ENCODE measurements at regions not wholly inside any gene's neighbourhood (a gene's known extent, or its start where the extent isn't known, plus 50 kb on each side); places are given as distances from the start of the nearest gene placed in this dataset.
A peak's percentile ranks its signal among the peaks of the same experiment; 100 is the strongest.
"Not testable (repeated sequence)": the region's sequence is repeated elsewhere in the genome, so short reads cannot be mapped to it uniquely, and the experiment has no call there.

- DNase-seq (ENCODE audit: low spot score) = no peak
Measured at GRCh38 chr2:186381573-186381972, 104.5 kb upstream of the ZC3H15 start.

GRCh38 chr2:186382932-186383331 is 103.1 kb upstream of the ZC3H15 start:
- DNase-seq (ENCODE audit: low spot score) = no peak

- DNase-seq (ENCODE audit: low spot score) = no peak
Measured at GRCh38 chr2:186384226-186384625, 101.8 kb upstream of the ZC3H15 start.

- not testable (repeated sequence) for DNase-seq (ENCODE audit: low spot score)
Measured at GRCh38 chr2:186385638-186386201, 100.3 kb upstream of the ZC3H15 start.

GRCh38 chr2:186399082-186399644 is 86.9 kb upstream of the ZC3H15 start:
- no peak for DNase-seq (ENCODE audit: low spot score)

- DNase-seq (ENCODE audit: low spot score) = no peak
Measured at GRCh38 chr2:186405842-186406241, 80.2 kb upstream of the ZC3H15 start.

GRCh38 chr2:186407611-186408010 is 78.4 kb upstream of the ZC3H15 start:
- no peak for DNase-seq (ENCODE audit: low spot score)

GRCh38 chr2:186410802-186411201 is 75.3 kb upstream of the ZC3H15 start:
- no peak for DNase-seq (ENCODE audit: low spot score)

- DNase-seq (ENCODE audit: low spot score) = peak; percentile 70
Measured at GRCh38 chr2:186422226-186422625, 63.8 kb upstream of the ZC3H15 start.

- no peak for DNase-seq (ENCODE audit: low spot score)
Measured at GRCh38 chr2:186423481-186423880, 62.6 kb upstream of the ZC3H15 start.

GRCh38 chr2:186424265-186424664 is 61.8 kb upstream of the ZC3H15 start:
- DNase-seq (ENCODE audit: low spot score) = no peak

GRCh38 chr2:186425576-186425975 is 60.5 kb upstream of the ZC3H15 start:
- no peak for DNase-seq (ENCODE audit: low spot score)

- no peak for DNase-seq (ENCODE audit: low spot score)
Measured at GRCh38 chr2:186426153-186427016, 59.7 kb upstream of the ZC3H15 start.

- DNase-seq (ENCODE audit: low spot score) = not testable (repeated sequence)
Measured at GRCh38 chr2:186427017-186427350, 59.1 kb upstream of the ZC3H15 start.

GRCh38 chr2:186427970-186428369 is 58.1 kb upstream of the ZC3H15 start:
- no peak for DNase-seq (ENCODE audit: low spot score)

GRCh38 chr2:186429104-186429503 is 57.0 kb upstream of the ZC3H15 start:
- no peak for DNase-seq (ENCODE audit: low spot score)

- no peak for DNase-seq (ENCODE audit: low spot score)
Measured at GRCh38 chr2:186431306-186431705, 54.8 kb upstream of the ZC3H15 start.

GRCh38 chr2:186433040-186433439 is 53.0 kb upstream of the ZC3H15 start:
- no peak for DNase-seq (ENCODE audit: low spot score)

- DNase-seq (ENCODE audit: low spot score) = no peak
Measured at GRCh38 chr2:186433777-186434432, 52.2 kb upstream of the ZC3H15 start.
